ENCODE measurements at regions not wholly inside any gene's neighbourhood (a gene's known extent, or its start where the extent isn't known, plus 50 kb on each side); places are given as distances from the start of the nearest gene placed in this dataset.

DNA sequence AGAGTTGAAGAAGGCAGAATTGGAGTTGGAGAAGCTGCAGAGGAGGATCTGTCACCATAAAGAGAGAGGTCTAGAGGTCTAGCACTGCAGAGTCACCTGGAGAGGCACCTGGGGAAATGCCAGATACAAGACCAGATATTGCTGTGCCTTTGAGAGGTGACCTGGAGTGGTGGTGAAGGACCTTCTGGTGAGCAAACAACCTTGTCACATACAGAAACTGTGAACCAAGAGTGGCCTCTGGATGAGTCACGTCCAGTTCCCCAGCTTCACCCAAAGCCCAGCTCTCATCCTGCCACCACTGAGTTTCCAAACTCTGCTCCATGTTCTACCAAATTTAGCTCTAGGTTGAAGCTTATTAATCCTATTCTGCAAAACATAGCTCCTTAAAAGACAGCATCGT lies 131.1 kb upstream of the FBXL7 start:
- Histone ChIP-seq H3K4me1 (ENCODE audit: control insufficient read depth, extremely low read depth, insufficient read depth, low read length) (no peaks in the 10 kb centered on the region), H3K4me3 (replicated peaks in 1 of 4; ENCODE audit: control extremely low read depth in 1 of 4, insufficient read depth in 1 of 4, low read depth in 3 of 4, low read length in 4 of 4) (no peak overlapping the region), H2AFZ (ENCODE audit: low read length) (no peak overlapping the region), H3K36me3 (ENCODE audit: control insufficient read depth, insufficient read depth, low read length) (no peaks in the 10 kb centered on the region), H3K9ac (ENCODE audit: insufficient read depth, low read length) (no peak overlapping the region), H3K79me2 (ENCODE audit: control insufficient read depth, insufficient read depth, low read length) (no peaks in the 10 kb centered on the region), H3K9me3 (ENCODE audit: control insufficient read depth, insufficient read depth, low read depth, low read length) (no peaks in the 10 kb centered on the region), H3K4me2 (ENCODE audit: extremely low read depth, insufficient read depth, low read length) (no peak overlapping the region), H3K27me3 (ENCODE audit: control insufficient read depth, insufficient read depth, low read length) (no peaks in the 10 kb centered on the region), H3K27ac (ENCODE audit: insufficient read depth, low read length) (no peak overlapping the region), H4K20me1 (ENCODE audit: control insufficient read depth, extremely low read depth, insufficient read depth, low read length) (no peaks in the 10 kb centered on the region)
- DNase-seq (ENCODE audit: low read depth in 2 of 2), result no peak
- TF ChIP-seq EZH2 (IDR thresholded peaks at IDR 0.05; ENCODE audit: low read length, missing control alignments), result no peak
- TF ChIP-seq, protein P1, sequence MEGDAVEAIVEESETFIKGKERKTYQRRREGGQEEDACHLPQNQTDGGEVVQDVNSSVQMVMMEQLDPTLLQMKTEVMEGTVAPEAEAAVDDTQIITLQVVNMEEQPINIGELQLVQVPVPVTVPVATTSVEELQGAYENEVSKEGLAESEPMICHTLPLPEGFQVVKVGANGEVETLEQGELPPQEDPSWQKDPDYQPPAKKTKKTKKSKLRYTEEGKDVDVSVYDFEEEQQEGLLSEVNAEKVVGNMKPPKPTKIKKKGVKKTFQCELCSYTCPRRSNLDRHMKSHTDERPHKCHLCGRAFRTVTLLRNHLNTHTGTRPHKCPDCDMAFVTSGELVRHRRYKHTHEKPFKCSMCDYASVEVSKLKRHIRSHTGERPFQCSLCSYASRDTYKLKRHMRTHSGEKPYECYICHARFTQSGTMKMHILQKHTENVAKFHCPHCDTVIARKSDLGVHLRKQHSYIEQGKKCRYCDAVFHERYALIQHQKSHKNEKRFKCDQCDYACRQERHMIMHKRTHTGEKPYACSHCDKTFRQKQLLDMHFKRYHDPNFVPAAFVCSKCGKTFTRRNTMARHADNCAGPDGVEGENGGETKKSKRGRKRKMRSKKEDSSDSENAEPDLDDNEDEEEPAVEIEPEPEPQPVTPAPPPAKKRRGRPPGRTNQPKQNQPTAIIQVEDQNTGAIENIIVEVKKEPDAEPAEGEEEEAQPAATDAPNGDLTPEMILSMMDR (conservative IDR thresholded peaks at IDR 0.05 in 1 of 2, IDR thresholded peaks at IDR 0.05 in 1 of 2; ENCODE audit: low read depth in 1 of 2, low read length in 2 of 2), result no peak

DNA sequence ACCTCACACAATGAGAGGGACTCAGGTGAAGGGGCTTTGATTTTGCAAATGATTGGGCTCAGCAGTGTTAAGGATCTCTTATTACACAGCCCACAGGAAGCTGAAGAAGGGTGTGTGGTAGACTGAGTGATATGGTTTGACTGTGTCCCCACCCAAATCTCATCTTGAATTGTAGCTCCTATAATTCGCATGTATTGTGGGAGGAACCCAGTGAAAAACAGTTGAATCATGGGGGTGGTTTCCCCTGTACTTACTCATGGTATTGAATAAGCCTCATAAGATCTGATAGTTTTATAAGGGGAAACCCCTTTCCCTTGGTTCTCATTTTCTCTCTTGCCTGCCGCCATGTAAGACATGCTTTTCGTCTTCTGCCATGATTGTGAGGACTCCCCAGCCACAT lies 132.5 kb upstream of the FBXL7 start:
- TF ChIP-seq, protein P1 (conservative IDR thresholded peaks at IDR 0.05 in 1 of 2, IDR thresholded peaks at IDR 0.05 in 1 of 2; ENCODE audit: low read depth in 1 of 2, low read length in 2 of 2), result no peak
- no peak for TF ChIP-seq EZH2 (IDR thresholded peaks at IDR 0.05; ENCODE audit: low read length, missing control alignments)

DNA sequence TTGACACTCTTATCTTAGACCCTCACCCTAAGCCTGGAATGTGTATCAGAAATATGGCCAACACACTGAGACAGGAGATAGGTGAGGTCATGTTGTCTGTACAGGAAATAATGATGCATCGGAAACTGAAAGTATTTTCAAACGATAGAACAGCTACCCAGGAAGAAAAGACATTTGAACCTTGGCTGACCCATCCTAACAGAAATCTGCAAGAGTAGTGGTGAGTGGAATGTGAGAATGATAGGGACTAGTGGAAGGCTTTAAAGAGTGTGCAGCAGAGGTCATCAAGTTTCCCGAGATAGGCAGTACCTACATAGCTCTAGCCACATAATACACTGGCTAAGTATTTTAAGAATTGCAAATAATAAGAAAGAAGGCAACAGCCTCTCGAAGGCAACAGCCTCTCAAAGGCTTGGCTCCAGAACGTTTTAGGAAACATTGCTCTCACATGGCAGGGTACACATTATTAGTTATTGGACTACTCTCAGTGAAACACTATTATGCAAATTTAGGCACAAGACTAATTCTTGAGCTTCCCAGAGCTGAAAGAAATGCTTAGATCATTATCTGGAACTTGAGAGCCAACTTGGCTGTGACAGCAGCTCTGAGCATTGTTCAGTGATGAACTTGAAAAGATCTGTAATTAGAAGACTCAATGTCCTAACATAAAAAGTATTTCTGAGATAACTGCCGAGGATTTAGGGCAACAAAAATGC lies 133.1 kb upstream of the FBXL7 start:
- Histone ChIP-seq H3K36me3 (ENCODE audit: control insufficient read depth, insufficient read depth, low read length) (no peaks in the 10 kb centered on the region), H3K27ac (ENCODE audit: insufficient read depth, low read length) (no peak overlapping the region), H3K27me3 (ENCODE audit: control insufficient read depth, insufficient read depth, low read length) (no peaks in the 10 kb centered on the region), H3K9me3 (ENCODE audit: control insufficient read depth, insufficient read depth, low read depth, low read length) (no peaks in the 10 kb centered on the region), H3K79me2 (ENCODE audit: control insufficient read depth, insufficient read depth, low read length) (no peaks in the 10 kb centered on the region), H4K20me1 (ENCODE audit: control insufficient read depth, extremely low read depth, insufficient read depth, low read length) (no peaks in the 10 kb centered on the region), H3K4me2 (ENCODE audit: extremely low read depth, insufficient read depth, low read length) (no peak overlapping the region), H3K4me1 (ENCODE audit: control insufficient read depth, extremely low read depth, insufficient read depth, low read length) (no peaks in the 10 kb centered on the region), H2AFZ (ENCODE audit: low read length) (no peak overlapping the region), H3K9ac (ENCODE audit: insufficient read depth, low read length) (no peak overlapping the region), H3K4me3 (replicated peaks in 1 of 4; ENCODE audit: control extremely low read depth in 1 of 4, insufficient read depth in 1 of 4, low read depth in 3 of 4, low read length in 4 of 4) (no peak overlapping the region)
- peak in 1 of 2 donors; percentile 48 for DNase-seq (ENCODE audit: low read depth in 2 of 2)
- no peak for TF ChIP-seq EZH2 (IDR thresholded peaks at IDR 0.05; ENCODE audit: low read length, missing control alignments)
- TF ChIP-seq, protein P1 (conservative IDR thresholded peaks at IDR 0.05 in 1 of 2, IDR thresholded peaks at IDR 0.05 in 1 of 2; ENCODE audit: low read depth in 1 of 2, low read length in 2 of 2), result no peak

More for the DNA sequence above, 132.5 kb upstream of the FBXL7 start:
- Histone ChIP-seq H3K9ac (ENCODE audit: insufficient read depth, low read length) (no peak overlapping the region), H3K79me2 (ENCODE audit: control insufficient read depth, insufficient read depth, low read length) (no peaks in the 10 kb centered on the region), H2AFZ (ENCODE audit: low read length) (no peak overlapping the region), H3K27ac (ENCODE audit: insufficient read depth, low read length) (no peak overlapping the region), H3K36me3 (ENCODE audit: control insufficient read depth, insufficient read depth, low read length) (no peaks in the 10 kb centered on the region), H3K27me3 (ENCODE audit: control insufficient read depth, insufficient read depth, low read length) (no peaks in the 10 kb centered on the region), H3K4me1 (ENCODE audit: control insufficient read depth, extremely low read depth, insufficient read depth, low read length) (no peaks in the 10 kb centered on the region), H4K20me1 (ENCODE audit: control insufficient read depth, extremely low read depth, insufficient read depth, low read length) (no peaks in the 10 kb centered on the region), H3K9me3 (ENCODE audit: control insufficient read depth, insufficient read depth, low read depth, low read length) (no peaks in the 10 kb centered on the region), H3K4me2 (ENCODE audit: extremely low read depth, insufficient read depth, low read length) (no peak overlapping the region), H3K4me3 (replicated peaks in 1 of 4; ENCODE audit: control extremely low read depth in 1 of 4, insufficient read depth in 1 of 4, low read depth in 3 of 4, low read length in 4 of 4) (no peak overlapping the region)
- no peak for DNase-seq (ENCODE audit: low read depth in 2 of 2)
